Esophagus squamous epithelium (tissue), 4 donors: ENCODE measurements at regions not wholly inside any gene's neighbourhood (a gene's known extent, or its start where the extent isn't known, plus 50 kb on each side); places are given as distances from the start of the nearest gene placed in this dataset.
"Not testable (repeated sequence)": the region's sequence is repeated elsewhere in the genome, so short reads cannot be mapped to it uniquely, and the experiment has no call there.

Source experiments
- POLR2A ChIP-seq, 4 donors: fragments of 450-650 bp; IDR thresholded peaks; one replicate each; pipeline ENCODE4 v1.6.1; 2017; ENCODE audit warnings: antibody characterized with exemption in 4 of 4, mild to moderate bottlenecking in 4 of 4, moderate library complexity in 3 of 4
- TF ChIP-seq, protein P1 (sequence below), 6 experiments: fragments of 450-650 bp in 4 of 6; fragments of 200-600 bp in 2 of 6; sonication (generic) in 2 of 6; IDR thresholded peaks; one replicate each; pipeline ENCODE4 v1.5.1; 2016 to 2019; ENCODE audit warnings: antibody characterized with exemption in 6 of 6, mild to moderate bottlenecking in 4 of 6, moderate library complexity in 4 of 6

DNA sequence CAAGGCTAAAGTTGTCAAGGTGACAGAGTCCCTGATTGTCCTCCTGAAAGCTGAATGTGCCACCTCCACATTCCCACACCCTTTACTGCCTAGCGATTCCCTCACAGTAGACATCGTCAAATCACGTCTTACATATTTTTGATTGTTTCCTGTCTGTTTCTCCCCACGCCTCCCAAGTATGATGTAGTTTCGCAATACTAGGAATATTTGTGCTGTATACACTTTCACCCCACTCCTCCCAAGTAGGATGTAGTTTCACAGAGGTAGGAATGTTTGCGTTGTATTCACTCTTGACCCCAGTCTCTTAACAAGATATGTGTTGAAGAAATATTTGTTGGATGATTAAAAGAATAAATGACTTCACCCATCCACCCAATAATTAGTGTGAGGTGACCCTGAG is 524.1 kb downstream of the PRIM2 start:
- TF ChIP-seq POLR2A (IDR thresholded peaks at IDR 0.05) = not testable (repeated sequence)
- TF ChIP-seq, protein P1, sequence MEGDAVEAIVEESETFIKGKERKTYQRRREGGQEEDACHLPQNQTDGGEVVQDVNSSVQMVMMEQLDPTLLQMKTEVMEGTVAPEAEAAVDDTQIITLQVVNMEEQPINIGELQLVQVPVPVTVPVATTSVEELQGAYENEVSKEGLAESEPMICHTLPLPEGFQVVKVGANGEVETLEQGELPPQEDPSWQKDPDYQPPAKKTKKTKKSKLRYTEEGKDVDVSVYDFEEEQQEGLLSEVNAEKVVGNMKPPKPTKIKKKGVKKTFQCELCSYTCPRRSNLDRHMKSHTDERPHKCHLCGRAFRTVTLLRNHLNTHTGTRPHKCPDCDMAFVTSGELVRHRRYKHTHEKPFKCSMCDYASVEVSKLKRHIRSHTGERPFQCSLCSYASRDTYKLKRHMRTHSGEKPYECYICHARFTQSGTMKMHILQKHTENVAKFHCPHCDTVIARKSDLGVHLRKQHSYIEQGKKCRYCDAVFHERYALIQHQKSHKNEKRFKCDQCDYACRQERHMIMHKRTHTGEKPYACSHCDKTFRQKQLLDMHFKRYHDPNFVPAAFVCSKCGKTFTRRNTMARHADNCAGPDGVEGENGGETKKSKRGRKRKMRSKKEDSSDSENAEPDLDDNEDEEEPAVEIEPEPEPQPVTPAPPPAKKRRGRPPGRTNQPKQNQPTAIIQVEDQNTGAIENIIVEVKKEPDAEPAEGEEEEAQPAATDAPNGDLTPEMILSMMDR (IDR thresholded peaks at IDR 0.05) = not testable (repeated sequence)
